Muscle of leg (tissue), 3 donors: ENCODE measurements at regions not wholly inside any gene's neighbourhood (a gene's known extent, or its start where the extent isn't known, plus 50 kb on each side); places are given as distances from the start of the nearest gene placed in this dataset.

Experiments
- DNase-seq: peaks from one replicate; pipeline ENCODE4 v3.0.0; 2013
- H3K27ac ChIP-seq: one replicate; pipeline ENCODE4 v1.5.1; 2013; ENCODE audit warnings: mild to moderate bottlenecking, low read length, control low read depth
- H3K27me3 ChIP-seq: one replicate; pipeline ENCODE4 v1.6.1; 2013; ENCODE audit warnings: low read length; ENCODE audit not compliant: control insufficient read depth, insufficient read depth
- H3K36me3 ChIP-seq: one replicate; pipeline ENCODE4 v1.6.1; 2013; ENCODE audit warnings: low read length; ENCODE audit not compliant: control insufficient read depth, insufficient read depth
- H3K4me1 ChIP-seq: one replicate; pipeline ENCODE4 v1.6.1; 2013; ENCODE audit warnings: low read length; ENCODE audit not compliant: control insufficient read depth, insufficient read depth
- H3K4me3 ChIP-seq: one replicate; pipeline ENCODE4 v1.5.1; 2013; ENCODE audit warnings: low read length, control low read depth
- H3K9me3 ChIP-seq: replicated peaks from 2 replicates; pipeline ENCODE4 v1.6.1; 2013; ENCODE audit warnings: low read depth, low read length; ENCODE audit not compliant: control insufficient read depth
- WGBS: methylation state at CpG from one replicate; pipeline ENCODE4 v1.1.5; 2013; ENCODE audit warnings: missing lambda C conversion rate; ENCODE audit not compliant: insufficient coverage; 5-methylcytosine and 5-hydroxymethylcytosine counted together

GRCh38 chr3:167876620-167877281 is 141.2 kb downstream of the SERPINI1 start:
- H3K27ac ChIP-seq, result peak overlapping the region; percentile 49

More at GRCh38 chr3:167876620-167877281, 141.2 kb downstream of the SERPINI1 start:
- H3K27me3 ChIP-seq, result no peaks in the 10 kb centered on the region
- H3K9me3 ChIP-seq, result no peaks in the 10 kb centered on the region
- H3K36me3 ChIP-seq, result no peaks in the 10 kb centered on the region
- DNase-seq, result peak; percentile 91
- WGBS, result no CpG with 5 or more reads among the region's 3 CpGs
- H3K4me3 ChIP-seq, result no peak overlapping the region
- H3K4me1 ChIP-seq, result no peaks in the 10 kb centered on the region
